Choroid plexus epithelial cell (primary cell): ENCODE measurements at regions not wholly inside any gene's neighbourhood (a gene's known extent, or its start where the extent isn't known, plus 50 kb on each side); places are given as distances from the start of the nearest gene placed in this dataset.

Experiments
- DNase-seq: peaks from one replicate; pipeline ENCODE4 v3.0.0-alpha.2; 2010; ENCODE audit warnings: low read depth
- H3K4me3 ChIP-seq: 2 replicates; pipeline ENCODE4 v1.5.1; 2011; ENCODE audit warnings: low read depth, mild to moderate bottlenecking, control low read depth, low read length, moderate library complexity
- CTCF ChIP-seq: conservative IDR thresholded peaks from 2 replicates; pipeline ENCODE4 v1.5.1; 2011; ENCODE audit warnings: low read depth, mild to moderate bottlenecking, control low read depth, inconsistent platforms, low read length, moderate library complexity

GRCh38 chr13:78341032-78341431, 262.3 kb downstream of the POU4F1 start:
- DNase-seq: no peak
- no peak overlapping the region for H3K4me3 ChIP-seq
- no peak for TF ChIP-seq CTCF

- DNase-seq: no peak
- H3K4me3 ChIP-seq: no peak overlapping the region
- no peak for TF ChIP-seq CTCF
These were observed 263.4 kb downstream of the POU4F1 start for GRCh38 chr13:78339927-78340326.

GRCh38 chr13:78334059-78334458, 269.3 kb downstream of the POU4F1 start:
- DNase-seq: no peak
- TF ChIP-seq CTCF: no peak
- H3K4me3 ChIP-seq: no peak overlapping the region

GRCh38 chr13:78326633-78327032, 276.7 kb downstream of the POU4F1 start:
- DNase-seq: no peak
- TF ChIP-seq CTCF: no peak
- H3K4me3 ChIP-seq: no peak overlapping the region

GRCh38 chr13:78325585-78325984, 277.8 kb downstream of the POU4F1 start:
- DNase-seq: no peak
- H3K4me3 ChIP-seq: no peak overlapping the region
- TF ChIP-seq CTCF: no peak

GRCh38 chr13:78323848-78324247, 279.5 kb downstream of the POU4F1 start:
- peak; percentile 9 for DNase-seq
- TF ChIP-seq CTCF: no peak
- no peak overlapping the region for H3K4me3 ChIP-seq

- DNase-seq: no peak
- TF ChIP-seq CTCF: no peak
- no peak overlapping the region for H3K4me3 ChIP-seq
These were observed 280.3 kb downstream of the POU4F1 start for GRCh38 chr13:78323040-78323439.
